ENCODE measurements at regions not wholly inside any gene's neighbourhood (a gene's known extent, or its start where the extent isn't known, plus 50 kb on each side); places are given as distances from the start of the nearest gene placed in this dataset.

GRCh38 chr12:25876383-25877045, 82.0 kb upstream of the RASSF8 start:
- no peak for TF ChIP-seq CTCF (IDR thresholded peaks at IDR 0.05)
- TF ChIP-seq POLR2A (IDR thresholded peaks at IDR 0.05): no peak

Data from testis (tissue), 2 donors.